ENCODE measurements at regions not wholly inside any gene's neighbourhood (a gene's known extent, or its start where the extent isn't known, plus 50 kb on each side); places are given as distances from the start of the nearest gene placed in this dataset.

- TF ChIP-seq CTCF (IDR thresholded peaks at IDR 0.05) (peak in 1 of 6 experiments; percentile 9), EP300 (IDR thresholded peaks at IDR 0.05) (no peak), POLR2A (IDR thresholded peaks at IDR 0.05) (no peak)
Measured at GRCh38 chr17:77741109-77741508, 217.4 kb upstream of the TNRC6C start.

All from upper lobe of left lung (tissue), 4 donors.